Hepatocyte (in vitro differentiated cells): ENCODE measurements at regions not wholly inside any gene's neighbourhood (a gene's known extent, or its start where the extent isn't known, plus 50 kb on each side); places are given as distances from the start of the nearest gene placed in this dataset.

Experiments
- EZH2 ChIP-seq: fragments of 200-600 bp; sonication (generic); IDR thresholded peaks from 2 replicates; pipeline ENCODE4 v1.6.1; 2016; ENCODE audit warnings: antibody characterized with exemption, mild to moderate bottlenecking, borderline replicate concordance
- EZH2phosphoT487 ChIP-seq: fragments of 200-600 bp; sonication (generic); IDR thresholded peaks from one replicate; pipeline ENCODE4 v1.6.1; 2018; ENCODE audit warnings: antibody characterized with exemption, mild to moderate bottlenecking, low read depth, moderate library complexity; ENCODE audit not compliant: unreplicated experiment, severe bottlenecking
- TF ChIP-seq, protein P1 (sequence below): fragments of 200-600 bp; sonication (generic); IDR thresholded peaks from 2 replicates; pipeline ENCODE4 v1.5.1; 2016; ENCODE audit warnings: antibody characterized with exemption, mild to moderate bottlenecking; ENCODE audit not compliant: poor library complexity

GRCh38 chr12:63069860-63070617, 81.0 kb downstream of the AVPR1A start:
- TF ChIP-seq, protein P1, sequence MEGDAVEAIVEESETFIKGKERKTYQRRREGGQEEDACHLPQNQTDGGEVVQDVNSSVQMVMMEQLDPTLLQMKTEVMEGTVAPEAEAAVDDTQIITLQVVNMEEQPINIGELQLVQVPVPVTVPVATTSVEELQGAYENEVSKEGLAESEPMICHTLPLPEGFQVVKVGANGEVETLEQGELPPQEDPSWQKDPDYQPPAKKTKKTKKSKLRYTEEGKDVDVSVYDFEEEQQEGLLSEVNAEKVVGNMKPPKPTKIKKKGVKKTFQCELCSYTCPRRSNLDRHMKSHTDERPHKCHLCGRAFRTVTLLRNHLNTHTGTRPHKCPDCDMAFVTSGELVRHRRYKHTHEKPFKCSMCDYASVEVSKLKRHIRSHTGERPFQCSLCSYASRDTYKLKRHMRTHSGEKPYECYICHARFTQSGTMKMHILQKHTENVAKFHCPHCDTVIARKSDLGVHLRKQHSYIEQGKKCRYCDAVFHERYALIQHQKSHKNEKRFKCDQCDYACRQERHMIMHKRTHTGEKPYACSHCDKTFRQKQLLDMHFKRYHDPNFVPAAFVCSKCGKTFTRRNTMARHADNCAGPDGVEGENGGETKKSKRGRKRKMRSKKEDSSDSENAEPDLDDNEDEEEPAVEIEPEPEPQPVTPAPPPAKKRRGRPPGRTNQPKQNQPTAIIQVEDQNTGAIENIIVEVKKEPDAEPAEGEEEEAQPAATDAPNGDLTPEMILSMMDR = no peak
- TF ChIP-seq EZH2 = no peak
- TF ChIP-seq EZH2phosphoT487 = no peak
